ENCODE measurements at regions not wholly inside any gene's neighbourhood (a gene's known extent, or its start where the extent isn't known, plus 50 kb on each side); places are given as distances from the start of the nearest gene placed in this dataset.

DNA sequence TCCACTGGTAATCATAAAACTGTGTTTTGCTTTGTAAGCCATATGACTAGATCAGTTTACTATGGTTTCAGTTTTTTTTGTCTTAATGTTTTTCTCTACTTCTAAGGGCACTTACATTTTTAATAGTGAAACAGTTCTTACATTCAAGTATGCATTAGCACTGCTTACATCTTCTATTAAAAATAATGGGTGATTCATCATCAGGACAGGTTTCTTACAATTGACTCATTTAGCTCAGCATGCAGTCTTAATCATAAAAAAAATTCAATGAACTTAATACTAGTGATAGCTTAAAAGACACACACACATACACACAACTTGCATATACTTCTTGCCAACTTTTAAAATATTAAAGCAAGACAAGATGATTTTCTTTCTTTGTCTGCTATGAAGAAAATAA is 845.7 kb upstream of the USP15 start:
- Histone ChIP-seq H3K27ac (replicated peaks) (no peak overlapping the region), H3K27me3 (ENCODE audit: insufficient read depth, poor library complexity, severe bottlenecking) (no peaks in the 10 kb centered on the region), H3K4me3 (replicated peaks; ENCODE audit: insufficient read depth, low read length) (no peak overlapping the region)
- no peak for DNase-seq (ENCODE audit: low read depth in 1 of 2, low spot score in 1 of 2)
- TF ChIP-seq GABPA (IDR thresholded peaks at IDR 0.05; ENCODE audit: low read depth) = no peak
- TF ChIP-seq POLR2AphosphoS5 (IDR thresholded peaks at IDR 0.05; ENCODE audit: low read depth) = no peak
- TF ChIP-seq, protein P1, sequence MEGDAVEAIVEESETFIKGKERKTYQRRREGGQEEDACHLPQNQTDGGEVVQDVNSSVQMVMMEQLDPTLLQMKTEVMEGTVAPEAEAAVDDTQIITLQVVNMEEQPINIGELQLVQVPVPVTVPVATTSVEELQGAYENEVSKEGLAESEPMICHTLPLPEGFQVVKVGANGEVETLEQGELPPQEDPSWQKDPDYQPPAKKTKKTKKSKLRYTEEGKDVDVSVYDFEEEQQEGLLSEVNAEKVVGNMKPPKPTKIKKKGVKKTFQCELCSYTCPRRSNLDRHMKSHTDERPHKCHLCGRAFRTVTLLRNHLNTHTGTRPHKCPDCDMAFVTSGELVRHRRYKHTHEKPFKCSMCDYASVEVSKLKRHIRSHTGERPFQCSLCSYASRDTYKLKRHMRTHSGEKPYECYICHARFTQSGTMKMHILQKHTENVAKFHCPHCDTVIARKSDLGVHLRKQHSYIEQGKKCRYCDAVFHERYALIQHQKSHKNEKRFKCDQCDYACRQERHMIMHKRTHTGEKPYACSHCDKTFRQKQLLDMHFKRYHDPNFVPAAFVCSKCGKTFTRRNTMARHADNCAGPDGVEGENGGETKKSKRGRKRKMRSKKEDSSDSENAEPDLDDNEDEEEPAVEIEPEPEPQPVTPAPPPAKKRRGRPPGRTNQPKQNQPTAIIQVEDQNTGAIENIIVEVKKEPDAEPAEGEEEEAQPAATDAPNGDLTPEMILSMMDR (IDR thresholded peaks at IDR 0.05; ENCODE audit: insufficient read depth, low read length) = no peak
- no peak for TF ChIP-seq SPI1 (IDR thresholded peaks at IDR 0.05; ENCODE audit: borderline replicate concordance, low read depth)
- TF ChIP-seq, protein P2, sequence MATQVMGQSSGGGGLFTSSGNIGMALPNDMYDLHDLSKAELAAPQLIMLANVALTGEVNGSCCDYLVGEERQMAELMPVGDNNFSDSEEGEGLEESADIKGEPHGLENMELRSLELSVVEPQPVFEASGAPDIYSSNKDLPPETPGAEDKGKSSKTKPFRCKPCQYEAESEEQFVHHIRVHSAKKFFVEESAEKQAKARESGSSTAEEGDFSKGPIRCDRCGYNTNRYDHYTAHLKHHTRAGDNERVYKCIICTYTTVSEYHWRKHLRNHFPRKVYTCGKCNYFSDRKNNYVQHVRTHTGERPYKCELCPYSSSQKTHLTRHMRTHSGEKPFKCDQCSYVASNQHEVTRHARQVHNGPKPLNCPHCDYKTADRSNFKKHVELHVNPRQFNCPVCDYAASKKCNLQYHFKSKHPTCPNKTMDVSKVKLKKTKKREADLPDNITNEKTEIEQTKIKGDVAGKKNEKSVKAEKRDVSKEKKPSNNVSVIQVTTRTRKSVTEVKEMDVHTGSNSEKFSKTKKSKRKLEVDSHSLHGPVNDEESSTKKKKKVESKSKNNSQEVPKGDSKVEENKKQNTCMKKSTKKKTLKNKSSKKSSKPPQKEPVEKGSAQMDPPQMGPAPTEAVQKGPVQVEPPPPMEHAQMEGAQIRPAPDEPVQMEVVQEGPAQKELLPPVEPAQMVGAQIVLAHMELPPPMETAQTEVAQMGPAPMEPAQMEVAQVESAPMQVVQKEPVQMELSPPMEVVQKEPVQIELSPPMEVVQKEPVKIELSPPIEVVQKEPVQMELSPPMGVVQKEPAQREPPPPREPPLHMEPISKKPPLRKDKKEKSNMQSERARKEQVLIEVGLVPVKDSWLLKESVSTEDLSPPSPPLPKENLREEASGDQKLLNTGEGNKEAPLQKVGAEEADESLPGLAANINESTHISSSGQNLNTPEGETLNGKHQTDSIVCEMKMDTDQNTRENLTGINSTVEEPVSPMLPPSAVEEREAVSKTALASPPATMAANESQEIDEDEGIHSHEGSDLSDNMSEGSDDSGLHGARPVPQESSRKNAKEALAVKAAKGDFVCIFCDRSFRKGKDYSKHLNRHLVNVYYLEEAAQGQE (IDR thresholded peaks at IDR 0.05; ENCODE audit: insufficient replicate concordance, low read depth) = no peak

DNA sequence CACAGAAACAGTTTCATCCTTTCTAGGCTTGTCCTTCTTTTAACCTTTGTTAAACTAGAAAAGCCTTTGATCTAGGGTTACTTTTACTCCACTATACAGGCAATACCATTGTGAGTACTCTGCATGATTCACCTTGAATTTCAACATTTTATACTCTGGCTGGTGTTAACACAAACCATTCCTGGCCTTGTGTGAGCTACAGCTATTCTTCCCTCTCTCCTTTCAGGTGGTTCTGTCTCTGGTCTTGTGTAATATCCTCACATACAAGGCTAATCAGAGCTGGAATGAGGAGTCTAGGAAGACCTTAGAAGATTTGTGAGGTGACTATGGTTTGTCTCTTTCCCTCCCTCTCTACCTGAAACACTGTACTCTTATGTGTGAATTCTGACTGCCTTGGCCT is 837.4 kb upstream of the USP15 start:
- Histone ChIP-seq H3K27ac (replicated peaks) (no peak overlapping the region), H3K27me3 (ENCODE audit: insufficient read depth, poor library complexity, severe bottlenecking) (no peaks in the 10 kb centered on the region), H3K4me3 (replicated peaks; ENCODE audit: insufficient read depth, low read length) (no peak overlapping the region)
- TF ChIP-seq, protein P2 (IDR thresholded peaks at IDR 0.05; ENCODE audit: insufficient replicate concordance, low read depth) = no peak
- TF ChIP-seq SPI1 (IDR thresholded peaks at IDR 0.05; ENCODE audit: borderline replicate concordance, low read depth) (no peak), POLR2AphosphoS5 (IDR thresholded peaks at IDR 0.05; ENCODE audit: low read depth) (no peak), GABPA (IDR thresholded peaks at IDR 0.05; ENCODE audit: low read depth) (no peak)
- TF ChIP-seq, protein P1 (IDR thresholded peaks at IDR 0.05; ENCODE audit: insufficient read depth, low read length) = no peak
- DNase-seq (ENCODE audit: low read depth in 1 of 2, low spot score in 1 of 2) = no peak

DNA sequence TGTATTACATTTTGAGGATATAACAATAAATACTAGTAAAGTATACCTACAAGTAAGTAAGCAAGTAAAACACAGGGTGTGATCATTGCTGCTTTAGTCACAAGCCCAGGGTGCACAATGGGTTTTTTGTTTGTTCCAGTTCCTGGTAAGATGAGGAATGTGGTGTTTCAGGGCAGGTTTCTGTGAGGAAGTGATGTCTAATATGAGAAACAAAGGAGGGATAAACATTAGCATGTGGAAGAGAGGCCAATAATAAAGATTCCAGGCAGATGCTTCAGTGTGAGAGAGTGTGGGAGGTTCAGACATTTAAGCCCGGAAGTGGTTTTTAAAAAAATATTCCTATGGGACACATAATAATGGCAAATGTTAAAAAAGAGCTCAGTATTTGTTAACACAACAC is 808.1 kb upstream of the USP15 start:
- H3K4me3 ChIP-seq (replicated peaks; ENCODE audit: insufficient read depth, low read length) = no peak overlapping the region
- H3K27me3 ChIP-seq (ENCODE audit: insufficient read depth, poor library complexity, severe bottlenecking) = no peaks in the 10 kb centered on the region
- no peak for DNase-seq (ENCODE audit: low read depth in 1 of 2, low spot score in 1 of 2)
- no peak overlapping the region for H3K27ac ChIP-seq (replicated peaks)
- TF ChIP-seq, protein P1 (IDR thresholded peaks at IDR 0.05; ENCODE audit: insufficient read depth, low read length) = no peak
- TF ChIP-seq, protein P2 (IDR thresholded peaks at IDR 0.05; ENCODE audit: insufficient replicate concordance, low read depth) = no peak
- TF ChIP-seq SPI1 (IDR thresholded peaks at IDR 0.05; ENCODE audit: borderline replicate concordance, low read depth) = no peak
- no peak for TF ChIP-seq POLR2AphosphoS5 (IDR thresholded peaks at IDR 0.05; ENCODE audit: low read depth)
